EH (cell line): ENCODE measurements at regions not wholly inside any gene's neighbourhood (a gene's known extent, or its start where the extent isn't known, plus 50 kb on each side); places are given as distances from the start of the nearest gene placed in this dataset.
"Not testable (repeated sequence)": the region's sequence is repeated elsewhere in the genome, so short reads cannot be mapped to it uniquely, and the experiment has no call there.

Experiments used
- DNase-seq: peaks from one replicate; pipeline ENCODE4 v3.0.0-alpha.2; 2015; ENCODE audit warnings: low read depth

DNA sequence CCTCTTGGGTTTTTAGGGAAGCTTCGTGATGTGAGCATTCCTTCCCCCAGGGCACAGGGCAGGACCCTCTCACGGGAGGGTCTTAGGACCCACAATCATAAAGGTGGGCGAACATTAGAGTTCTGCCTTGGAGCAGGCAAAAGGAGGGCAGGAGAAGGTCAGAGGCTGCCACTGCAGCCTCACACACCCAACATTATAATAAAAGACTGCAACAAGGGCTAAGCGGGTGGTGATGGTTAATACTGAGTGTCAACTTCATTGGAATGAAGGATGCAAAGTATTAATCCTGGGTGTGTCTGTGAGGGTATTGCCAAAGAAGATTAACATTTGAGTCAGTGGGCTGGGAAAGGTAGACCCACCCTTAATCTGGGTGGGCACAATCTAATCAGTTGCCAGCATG, 206.6 kb upstream of the C2CD4B start:
- DNase-seq, result not testable (repeated sequence)

DNA sequence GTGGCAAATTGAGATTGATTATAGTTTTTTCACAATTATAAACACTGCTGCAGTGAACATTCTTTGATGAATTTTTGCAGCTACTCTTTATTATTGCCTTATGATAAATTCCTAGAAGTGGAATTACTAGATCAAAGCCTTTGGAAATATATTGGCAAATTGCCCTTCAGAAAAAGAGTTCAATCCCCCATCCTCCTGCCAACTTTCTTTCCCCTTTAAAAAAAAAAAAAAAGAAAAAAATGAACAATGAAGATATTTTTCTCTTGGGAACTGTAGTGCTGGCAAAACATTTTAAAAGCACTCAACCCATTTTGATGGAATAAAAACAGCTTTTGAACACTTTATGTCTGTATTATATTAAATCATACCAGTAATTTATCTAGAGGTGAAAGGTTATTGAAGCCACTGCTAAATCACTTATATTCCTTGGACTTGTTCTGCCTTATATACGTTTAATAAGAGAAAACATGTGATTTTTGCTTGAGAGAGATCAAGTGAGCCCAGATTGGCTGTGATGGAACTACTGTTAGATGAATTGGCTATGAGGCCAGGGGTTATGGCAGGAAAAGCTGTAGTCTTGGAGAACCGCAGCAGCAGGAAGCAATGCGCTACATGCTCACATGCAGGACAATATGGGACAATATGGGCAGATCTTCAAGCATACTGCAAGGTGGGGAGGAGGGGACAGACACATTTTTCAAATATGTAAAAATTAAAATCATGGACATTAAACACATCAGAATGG, 212.8 kb upstream of the C2CD4B start:
- no peak for DNase-seq

DNA sequence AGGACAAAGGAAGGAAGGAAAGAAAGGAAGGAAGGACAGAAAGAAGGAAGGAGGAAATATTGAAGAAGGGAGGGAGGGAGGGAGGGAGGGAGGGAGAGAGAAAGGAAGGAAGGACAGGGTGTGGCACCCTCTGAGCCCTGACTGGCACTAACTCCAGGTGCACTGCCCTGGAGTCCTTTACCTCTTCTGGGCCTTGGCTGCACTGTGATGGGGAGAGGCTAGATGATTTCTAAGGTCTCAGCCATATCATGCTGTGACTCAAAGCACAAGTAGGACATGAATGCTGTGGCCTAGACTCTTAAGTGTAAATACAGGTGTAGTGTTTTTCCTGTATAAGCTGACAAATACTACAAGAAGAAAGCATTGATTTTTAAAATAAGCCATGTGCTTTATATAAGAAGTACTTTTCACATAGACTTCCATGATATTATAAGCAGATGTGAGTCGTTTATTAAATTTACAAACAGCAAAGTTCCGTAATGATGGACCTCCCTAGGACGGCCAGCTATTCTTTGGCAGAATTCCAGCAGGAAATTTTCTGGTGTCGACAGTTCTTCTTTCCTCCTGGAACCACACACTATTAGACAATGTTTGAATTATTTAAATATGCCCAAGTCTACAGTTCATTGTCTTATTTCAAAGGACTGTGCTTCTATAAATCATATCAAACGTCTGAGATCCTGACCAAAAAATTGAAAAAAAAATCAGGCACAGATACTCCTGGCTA, 213.8 kb upstream of the C2CD4B start:
- DNase-seq, result no peak

DNA sequence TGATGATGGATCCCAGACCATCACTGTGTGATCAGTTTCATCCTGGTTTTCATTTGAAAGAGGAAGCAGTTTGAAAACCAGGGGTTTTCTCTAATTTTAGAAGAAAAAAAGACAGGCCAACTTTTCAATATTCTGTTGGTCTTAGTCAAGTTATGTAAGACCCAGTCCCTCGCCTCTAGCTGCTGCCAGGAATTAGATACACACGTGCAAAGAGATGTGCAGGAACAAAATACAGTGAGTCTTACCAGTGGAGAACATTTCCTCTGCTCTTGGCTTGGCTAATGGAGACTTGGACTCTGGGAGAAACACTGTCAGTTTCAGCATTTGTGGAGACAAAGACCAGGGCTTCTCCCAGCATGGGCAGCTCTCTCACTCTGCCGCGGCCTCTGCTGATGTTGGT, 214.9 kb upstream of the C2CD4B start:
- no peak for DNase-seq

DNA sequence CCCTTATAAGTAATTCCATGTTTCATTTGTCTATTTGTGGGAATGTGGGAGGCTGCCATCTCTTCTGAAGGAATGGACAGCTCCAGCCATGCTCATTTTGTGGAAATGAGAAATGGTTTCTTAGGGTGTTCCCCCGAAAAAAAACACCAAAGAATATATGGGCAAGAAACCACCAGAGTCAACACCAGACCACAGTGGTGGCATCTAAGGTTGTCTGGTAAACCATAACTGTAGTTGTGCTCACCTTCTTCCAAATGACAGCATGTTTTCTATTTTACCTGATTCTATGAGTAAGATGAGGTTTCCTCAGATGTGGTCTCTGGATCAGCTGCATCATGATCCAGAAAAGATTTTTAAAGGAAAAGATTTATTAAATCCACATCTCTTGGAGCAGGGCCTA, 217.0 kb upstream of the C2CD4B start:
- no peak for DNase-seq

DNA sequence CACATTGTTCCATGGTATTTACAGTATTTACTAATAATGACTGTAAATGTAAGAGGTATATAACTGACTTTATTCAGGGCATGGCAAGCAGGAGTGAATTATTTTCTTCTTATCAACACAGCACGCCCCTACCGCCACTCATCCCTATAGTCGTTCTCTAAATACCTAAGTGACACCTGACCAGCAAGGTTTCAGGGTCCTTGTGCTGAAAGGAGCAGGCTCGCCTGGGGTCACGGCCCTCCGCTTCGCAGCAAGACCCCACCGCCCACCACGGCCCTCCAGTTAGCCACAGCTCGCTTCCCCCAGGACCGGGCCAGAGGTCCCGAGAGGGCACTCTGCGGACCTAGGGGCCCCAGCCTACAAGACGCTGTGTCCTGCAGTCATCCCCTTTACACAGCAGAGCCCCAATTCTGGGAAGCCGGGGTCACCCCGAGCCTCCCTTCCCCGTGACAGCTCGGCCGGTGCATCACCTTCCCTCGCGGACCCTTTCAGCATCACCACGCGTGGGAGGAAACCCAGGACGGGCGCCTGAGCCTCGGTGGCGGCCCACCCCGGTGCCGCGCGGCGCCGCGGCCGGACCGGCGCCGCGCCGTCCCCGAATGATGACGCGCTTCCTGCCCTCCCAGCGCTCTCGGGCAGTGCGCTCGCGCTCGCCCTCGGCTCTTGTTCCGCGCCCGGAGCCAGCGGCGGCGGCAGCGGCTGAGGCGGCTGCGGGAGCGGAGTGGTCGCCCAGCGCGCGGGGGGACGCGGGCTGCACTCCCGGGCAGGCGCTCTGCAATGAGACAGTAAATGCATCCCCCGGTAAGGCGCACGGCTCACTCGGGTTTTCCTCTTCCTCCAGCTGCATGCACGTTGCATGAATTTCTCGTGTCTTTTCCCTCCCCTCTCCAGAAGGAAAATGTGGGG, 225.1 kb upstream of the C2CD4B start, which contains the start of gene TLN2:
Gene TLN2, plus strand, starts transcription at position 666 of the 906 bp plus-strand sequence.
- peak; percentile 78 for DNase-seq

DNA sequence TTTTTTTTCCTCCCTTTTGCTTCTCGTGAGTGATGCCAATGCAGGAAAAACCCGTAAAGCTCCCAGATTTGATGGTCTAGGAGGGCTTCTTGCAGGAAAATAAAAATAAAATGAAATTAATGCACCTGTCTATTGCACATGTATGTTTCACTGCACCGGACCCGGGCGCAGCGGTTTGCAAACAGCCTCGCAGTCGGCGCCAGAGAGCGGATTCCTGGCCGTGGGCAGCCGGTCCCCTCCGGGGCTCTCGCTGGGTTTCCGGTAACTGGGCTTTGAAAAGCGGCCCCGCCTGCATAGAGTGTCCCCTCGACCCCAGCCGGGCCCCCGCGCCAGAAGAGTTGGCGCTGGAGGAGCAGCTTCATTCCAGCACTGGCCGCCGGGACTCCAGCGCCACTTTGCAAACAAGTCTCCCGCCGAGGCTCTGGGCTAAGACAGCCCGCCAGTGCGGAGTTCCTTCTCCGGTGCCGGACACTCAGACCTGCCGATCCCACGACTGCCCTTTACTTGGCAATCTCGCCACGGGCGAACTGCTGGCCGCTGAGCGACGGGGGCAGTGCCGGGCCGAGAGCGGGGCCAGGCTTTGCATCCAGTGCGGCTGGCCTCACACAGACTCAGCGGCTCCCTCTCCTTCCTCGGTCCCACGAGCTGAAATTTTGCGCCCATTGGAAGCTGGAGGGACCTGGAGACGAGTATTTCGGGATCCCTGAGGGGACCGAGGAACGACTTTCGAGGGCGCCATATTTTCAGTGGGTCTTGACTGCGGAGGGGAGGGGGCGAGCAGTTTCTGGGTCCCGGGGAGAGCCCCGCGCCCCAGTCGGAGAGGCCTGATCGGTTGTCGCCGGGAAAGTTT, 225.9 kb upstream of the C2CD4B start:
- peak; percentile 57 for DNase-seq

DNA sequence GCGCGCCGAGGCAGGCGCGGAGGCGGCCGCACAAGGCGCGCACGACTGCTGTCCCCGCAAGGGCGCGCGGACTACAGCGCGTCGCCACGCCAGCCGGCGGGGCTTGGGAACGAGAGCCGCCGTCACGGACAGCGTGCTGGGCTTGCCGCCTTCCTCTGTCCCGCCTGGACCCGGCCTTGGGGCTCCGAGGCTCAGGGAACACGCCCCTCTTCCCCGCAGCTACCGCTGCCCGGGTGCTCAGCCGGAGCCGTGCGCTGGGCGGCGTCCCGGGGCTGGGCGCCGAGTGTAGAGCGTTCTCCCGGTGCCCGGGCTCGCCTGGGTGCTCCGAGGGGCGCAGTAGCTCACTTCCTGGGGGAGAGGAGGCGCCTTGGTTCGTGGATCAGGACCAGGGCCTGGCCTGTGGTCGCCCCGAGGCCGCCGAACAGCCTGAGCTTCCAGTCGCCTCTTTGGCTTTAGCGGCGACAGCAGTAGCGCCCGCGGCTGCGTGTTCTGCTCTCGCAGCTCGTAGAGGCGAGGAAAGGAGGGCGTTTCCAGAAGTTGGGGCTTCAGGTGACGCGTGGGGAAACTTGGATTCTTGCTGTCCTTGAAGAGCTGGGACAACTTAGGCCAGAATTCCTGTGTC, 226.7 kb upstream of the C2CD4B start:
- DNase-seq, result peak; percentile 68

DNA sequence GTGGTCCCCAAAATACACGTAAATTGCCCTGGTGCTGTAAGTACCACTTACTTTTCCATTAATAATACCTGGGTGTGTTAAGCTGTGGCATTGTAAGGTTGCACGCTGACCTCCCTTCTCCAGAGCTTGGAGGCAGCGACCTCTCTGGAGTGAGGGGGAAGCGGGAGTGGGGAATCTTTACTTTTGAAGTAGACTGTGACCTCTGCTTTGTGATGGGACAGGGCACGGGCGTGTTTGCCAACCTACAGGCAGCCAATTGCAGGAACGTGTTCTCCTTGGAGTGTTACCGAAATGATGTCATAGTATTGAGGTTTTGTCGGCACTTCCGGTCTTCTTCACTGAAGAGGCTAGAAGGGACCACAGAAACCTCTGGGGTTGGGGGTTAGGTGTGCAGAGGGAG, 227.3 kb upstream of the C2CD4B start:
- DNase-seq, result peak; percentile 66

DNA sequence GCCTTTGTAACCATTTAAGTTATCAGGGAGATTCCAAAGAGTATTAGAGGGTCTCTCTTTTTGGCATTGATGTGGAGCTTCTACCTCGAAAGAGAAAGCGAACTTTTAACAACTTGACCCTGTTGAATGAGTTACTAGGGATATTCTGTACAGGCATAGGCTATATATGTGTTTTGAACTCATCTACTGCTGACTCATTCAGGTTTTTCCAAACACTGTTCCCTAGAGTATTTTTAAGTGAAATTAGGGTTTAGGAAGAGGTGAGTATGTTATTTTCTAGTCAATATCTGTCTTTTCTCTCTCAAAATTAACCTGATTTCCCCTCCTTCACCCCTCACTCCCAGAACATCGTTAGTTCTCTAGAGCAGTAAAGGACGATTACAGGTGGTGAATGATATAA, 228.1 kb upstream of the C2CD4B start:
- DNase-seq, result no peak

DNA sequence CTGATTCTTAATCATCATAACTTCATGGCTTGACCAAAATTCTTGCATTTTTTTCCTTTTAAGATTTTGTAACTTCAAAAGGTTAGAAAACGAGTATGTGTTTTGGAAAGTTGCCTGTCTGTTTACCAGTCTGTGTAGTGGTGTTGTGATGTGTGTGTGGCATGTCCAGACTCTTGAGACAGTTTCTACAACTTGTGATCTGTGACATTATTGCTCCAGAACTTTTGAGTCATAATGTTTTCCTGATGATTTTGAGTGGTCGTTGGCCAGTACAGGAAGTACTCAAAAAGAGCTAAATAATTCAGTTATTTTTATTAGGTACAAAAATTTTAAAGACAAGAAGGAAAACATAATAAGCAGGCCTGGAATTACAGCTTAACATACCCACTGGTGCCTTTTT, 229.0 kb upstream of the C2CD4B start:
- peak; percentile 54 for DNase-seq

DNA sequence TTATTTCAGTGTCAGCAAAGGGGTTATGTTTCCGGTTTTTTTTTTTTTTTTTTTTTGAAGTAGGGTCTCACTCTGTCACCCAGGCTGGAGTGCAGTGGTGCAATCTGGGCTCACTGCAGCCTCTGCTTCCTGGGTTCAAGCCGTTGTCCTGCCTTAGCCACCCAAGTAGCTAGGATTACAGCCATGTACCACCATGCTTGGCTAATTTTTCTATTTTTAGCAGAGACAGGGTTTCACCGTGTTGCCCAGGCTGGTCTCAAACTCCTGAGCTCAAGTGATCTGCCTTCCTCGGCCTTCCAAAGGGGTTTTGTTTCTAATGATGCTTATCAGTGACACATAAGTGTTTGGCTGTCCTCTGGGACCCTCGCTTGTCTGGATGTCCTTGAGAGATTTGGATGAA, 235.7 kb upstream of the C2CD4B start:
- no peak for DNase-seq

DNA sequence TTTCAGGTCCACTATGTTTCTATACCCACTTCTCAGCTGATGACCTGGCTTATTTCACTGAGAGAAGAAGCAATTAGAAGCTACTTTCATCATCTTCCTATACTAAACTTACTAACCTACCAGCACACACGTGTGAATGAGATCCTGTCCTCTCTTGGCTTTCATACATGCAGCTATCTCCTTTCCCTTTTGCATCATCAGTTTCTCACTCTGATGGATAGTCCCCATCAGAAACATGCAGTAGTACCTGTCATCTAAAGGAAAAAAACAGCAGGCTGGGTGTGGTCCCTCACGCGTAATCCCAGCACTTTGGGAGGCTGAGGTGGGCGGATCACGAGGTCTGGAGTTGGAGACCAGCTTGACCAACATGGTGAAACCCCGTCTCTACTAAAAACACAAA, 237.6 kb upstream of the C2CD4B start:
- DNase-seq, result no peak

DNA sequence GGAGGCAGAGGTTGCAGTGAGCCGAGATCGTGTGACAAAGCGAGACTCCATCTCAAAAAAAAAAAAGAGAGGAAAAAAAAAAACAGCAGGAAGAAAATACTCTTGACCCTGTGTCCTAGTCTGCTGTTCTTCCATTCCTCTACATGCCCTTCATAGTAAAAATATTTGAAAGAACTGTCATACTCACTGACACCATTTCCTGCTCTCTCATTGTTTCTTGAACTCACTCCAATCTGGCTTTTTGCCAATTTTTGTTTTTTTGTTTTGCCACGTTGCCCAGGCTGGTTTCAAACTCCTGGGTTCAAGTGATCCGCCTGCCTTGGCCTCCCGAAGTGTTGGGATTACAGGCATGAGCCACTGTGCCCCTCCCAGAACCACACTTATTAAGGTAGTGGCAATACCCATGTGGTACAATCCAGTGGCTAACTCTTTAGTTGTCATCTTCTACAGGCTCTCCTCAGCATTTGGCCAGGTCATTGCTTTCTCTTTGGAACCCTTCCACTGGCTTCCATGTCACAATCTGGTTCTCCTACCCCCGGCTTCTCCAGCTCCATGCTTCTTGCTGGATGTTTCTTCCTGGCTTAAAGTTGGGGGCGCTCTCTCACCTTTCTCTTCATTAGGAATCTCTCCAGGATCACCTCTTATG, 238.2 kb upstream of the C2CD4B start:
- DNase-seq, result peak; percentile 91

DNA sequence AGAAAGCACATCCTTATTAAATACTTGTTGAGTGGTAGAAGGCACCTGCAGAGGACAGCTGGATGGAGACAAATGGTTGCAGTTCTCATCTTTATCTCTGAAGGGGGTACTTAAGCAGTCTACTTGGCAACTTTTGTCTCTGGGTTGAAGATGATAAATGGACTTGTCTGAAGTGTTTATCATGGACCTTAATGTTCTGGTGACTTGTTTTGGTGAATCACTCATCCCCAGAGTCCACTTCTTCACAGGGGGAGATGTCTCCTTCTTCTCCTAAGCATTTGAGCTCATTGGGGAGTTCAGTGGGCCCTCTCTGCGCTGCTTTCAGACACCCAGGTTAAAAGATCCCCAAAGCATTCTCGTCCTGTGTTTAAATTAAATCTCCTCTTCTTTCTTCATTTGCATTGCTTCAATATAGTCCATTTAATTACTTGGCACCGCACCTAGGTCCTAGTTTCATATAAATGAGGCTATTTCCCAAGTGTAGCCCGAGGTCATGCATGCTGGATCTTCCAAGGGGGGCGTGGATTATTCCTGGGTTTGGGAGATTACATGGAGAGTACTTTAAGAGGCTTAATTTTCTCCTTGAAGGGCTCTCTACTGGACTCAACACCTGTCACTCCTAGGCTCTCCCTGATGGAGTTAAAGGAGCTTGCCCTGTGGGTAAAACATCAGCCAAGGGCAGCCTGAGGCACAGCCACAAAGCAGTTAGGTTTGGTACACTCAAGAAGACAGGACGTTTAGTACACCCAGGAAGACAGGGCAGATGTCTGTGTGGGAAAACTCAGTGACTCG, 239.3 kb upstream of the C2CD4B start:
- peak; percentile 13 for DNase-seq

DNA sequence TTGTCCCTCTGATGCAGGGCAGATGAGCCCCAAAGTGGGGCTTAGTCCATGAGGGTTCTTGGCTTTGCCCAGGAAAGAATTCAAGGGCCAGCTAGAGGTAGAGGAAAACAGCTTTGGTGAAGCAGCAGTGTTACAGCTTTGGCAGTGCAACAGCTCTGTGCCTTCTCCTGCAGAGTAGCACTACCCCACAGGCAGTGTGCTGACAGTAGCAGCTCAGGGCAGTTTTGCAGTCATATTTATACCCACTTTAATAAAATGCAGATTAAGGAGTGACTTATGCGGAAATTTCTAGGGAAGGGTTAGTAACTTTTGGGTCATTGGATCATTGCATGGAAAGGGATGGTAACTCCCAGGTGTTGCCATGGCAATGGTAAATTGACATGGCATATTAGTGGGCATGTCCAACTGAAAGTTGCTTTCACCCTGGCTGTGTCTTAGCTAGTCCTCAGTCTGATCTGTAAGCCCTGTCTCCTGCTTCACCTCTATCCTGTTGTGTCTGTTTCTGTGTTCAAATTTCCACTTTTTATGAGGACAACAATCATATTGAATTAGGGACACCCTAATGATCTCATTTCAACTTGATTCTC, 241.3 kb upstream of the C2CD4B start:
- DNase-seq, result peak; percentile 32

DNA sequence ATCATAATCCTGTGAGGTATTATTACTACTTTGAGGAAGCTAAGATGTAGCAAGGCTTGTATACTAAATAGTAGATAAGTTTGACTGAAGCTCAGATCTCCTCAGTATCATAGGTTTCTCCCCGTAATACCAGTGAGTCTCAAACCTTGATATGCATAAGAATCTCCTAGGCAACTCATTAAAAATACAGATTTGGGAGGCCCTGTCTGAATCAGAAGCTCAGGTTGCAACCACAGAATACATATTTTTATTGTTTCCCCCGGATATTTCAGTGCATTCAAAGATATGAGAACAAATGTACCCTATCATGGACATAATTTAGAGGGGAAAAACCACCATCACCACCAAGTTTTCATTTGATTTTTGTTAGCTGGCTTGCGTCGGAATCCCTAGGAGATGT, 242.1 kb upstream of the C2CD4B start:
- DNase-seq, result no peak

DNA sequence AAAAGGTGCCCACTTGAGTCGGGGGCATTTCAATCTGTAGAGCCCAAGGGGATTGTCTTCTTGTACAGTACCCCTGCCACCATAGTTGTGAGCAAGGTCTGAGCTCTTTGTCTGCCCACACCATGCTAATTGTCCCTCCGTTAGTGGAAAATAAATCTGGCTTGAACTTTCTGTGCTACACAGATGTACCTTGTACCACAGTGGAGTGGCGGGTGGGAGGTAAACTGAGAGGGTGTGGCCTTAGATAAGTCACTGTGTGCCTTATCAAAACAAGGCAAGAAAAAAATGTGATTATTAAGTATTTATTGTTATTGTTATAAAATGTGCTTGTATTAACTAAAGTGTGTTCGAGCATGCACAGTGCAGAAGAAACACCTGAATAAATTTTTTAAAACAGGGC, 242.9 kb upstream of the C2CD4B start:
- DNase-seq, result no peak

DNA sequence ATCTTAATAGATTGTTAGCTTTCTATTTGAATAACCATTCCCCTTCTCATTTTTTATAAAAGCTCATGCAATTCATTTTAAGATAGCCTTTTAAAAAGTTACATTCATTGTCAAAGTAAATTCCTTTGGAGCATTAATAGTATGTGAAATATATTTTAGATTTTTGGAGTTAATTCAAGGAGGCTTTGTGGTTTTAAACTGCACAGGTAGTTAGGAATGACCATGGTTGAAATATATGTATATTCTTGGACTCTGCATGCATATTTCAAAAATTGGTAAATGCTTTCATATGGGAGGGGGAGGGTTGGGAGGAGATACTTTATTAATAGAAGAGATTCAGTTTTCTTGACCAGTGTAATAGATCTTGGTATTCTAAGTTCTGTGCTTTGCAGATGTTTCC, 244.4 kb upstream of the C2CD4B start:
- no peak for DNase-seq
